Cardiac fibroblast (primary cell): ENCODE measurements at regions not wholly inside any gene's neighbourhood (a gene's known extent, or its start where the extent isn't known, plus 50 kb on each side); places are given as distances from the start of the nearest gene placed in this dataset.

Experiments used
- DNase-seq, 2 donors: peaks; one replicate each; pipeline versions ENCODE4 v3.0.0 to v3.0.0-alpha.2; 2010; ENCODE audit warnings: low read depth in 2 of 2
- H3K4me3 ChIP-seq, 2 donors: replicated peaks in 1 of 2; 1 replicate in 1 of 2; 2 replicates in 1 of 2; pipeline ENCODE4 v1.5.1; 2011; ENCODE audit warnings: low read depth in 2 of 2, low read length in 2 of 2, mild to moderate bottlenecking in 2 of 2, moderate library complexity in 1 of 2
- CTCF ChIP-seq: IDR thresholded peaks from one replicate; pipeline ENCODE4 v1.5.1; 2011; ENCODE audit warnings: low read depth, mild to moderate bottlenecking, low read length, inconsistent platforms

- no peak for TF ChIP-seq CTCF
- no peak overlapping the region for H3K4me3 ChIP-seq
- no peak for DNase-seq
Measured at GRCh38 chr4:127069675-127070074, 563.1 kb upstream of the INTU start.

- no peak for TF ChIP-seq CTCF
- DNase-seq = no peak
Measured at GRCh38 chr4:127071443-127071842, 561.3 kb upstream of the INTU start.

GRCh38 chr4:127080141-127080540, 552.6 kb upstream of the INTU start:
- no peak for DNase-seq
- no peak for TF ChIP-seq CTCF
- H3K4me3 ChIP-seq = no peak overlapping the region

More at GRCh38 chr4:127071443-127071842, 561.3 kb upstream of the INTU start:
- H3K4me3 ChIP-seq = no peak overlapping the region

- no peak overlapping the region for H3K4me3 ChIP-seq
- TF ChIP-seq CTCF = no peak
- DNase-seq = no peak
Measured at GRCh38 chr4:127081041-127081440, 551.7 kb upstream of the INTU start.

GRCh38 chr4:127082986-127083385, 549.8 kb upstream of the INTU start:
- no peak for TF ChIP-seq CTCF
- H3K4me3 ChIP-seq = no peak overlapping the region
- DNase-seq = no peak

GRCh38 chr4:127084666-127085065, 548.1 kb upstream of the INTU start:
- no peak for TF ChIP-seq CTCF
- no peak for DNase-seq
- no peak overlapping the region for H3K4me3 ChIP-seq

GRCh38 chr4:127097061-127097460, 535.7 kb upstream of the INTU start:
- no peak overlapping the region for H3K4me3 ChIP-seq
- DNase-seq = no peak
- no peak for TF ChIP-seq CTCF
